HG03432 (cell line): ENCODE measurements at regions not wholly inside any gene's neighbourhood (a gene's known extent, or its start where the extent isn't known, plus 50 kb on each side); places are given as distances from the start of the nearest gene placed in this dataset.
"Not testable (repeated sequence)": the region's sequence is repeated elsewhere in the genome, so short reads cannot be mapped to it uniquely, and the experiment has no call there.

ENCODE experiments used
- ATAC-seq: cut with Tn5 transposase; IDR thresholded peaks from one replicate; pipeline ENCODE4 v1.9.1; 2021; ENCODE audit warnings: mild to moderate bottlenecking, moderate library complexity; ENCODE audit not compliant: unreplicated experiment

GRCh38 chr1:55448261-55448660, 233.1 kb upstream of the USP24 start:
- no peak for ATAC-seq

- ATAC-seq, result no peak
Observed at GRCh38 chr1:55447488-55447887, 232.3 kb upstream of the USP24 start.

- ATAC-seq, result no peak
Observed at GRCh38 chr1:55446351-55446750, 231.2 kb upstream of the USP24 start.

DNA sequence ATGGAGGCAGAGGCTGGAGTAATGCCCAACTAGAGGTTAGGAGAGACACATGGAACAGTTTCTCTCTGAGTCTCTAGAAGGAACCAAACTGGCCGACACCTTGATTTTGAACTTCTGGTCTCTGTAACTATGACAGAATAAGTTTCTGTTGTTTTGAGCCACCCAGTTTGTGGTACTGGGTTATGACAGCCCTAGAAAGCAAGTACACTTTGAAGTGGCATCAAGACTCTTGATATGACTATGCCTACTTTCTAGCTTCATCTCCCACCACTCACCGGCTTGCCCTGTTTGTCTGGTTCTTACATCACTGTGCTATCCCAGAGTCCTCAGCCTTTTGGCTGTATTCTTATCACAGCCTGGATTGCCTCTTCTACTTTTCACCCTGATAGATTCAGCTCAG, 230.3 kb upstream of the USP24 start:
- ATAC-seq, result peak; percentile 89

GRCh38 chr1:55444667-55445066, 229.5 kb upstream of the USP24 start:
- peak; percentile 48 for ATAC-seq

DNA sequence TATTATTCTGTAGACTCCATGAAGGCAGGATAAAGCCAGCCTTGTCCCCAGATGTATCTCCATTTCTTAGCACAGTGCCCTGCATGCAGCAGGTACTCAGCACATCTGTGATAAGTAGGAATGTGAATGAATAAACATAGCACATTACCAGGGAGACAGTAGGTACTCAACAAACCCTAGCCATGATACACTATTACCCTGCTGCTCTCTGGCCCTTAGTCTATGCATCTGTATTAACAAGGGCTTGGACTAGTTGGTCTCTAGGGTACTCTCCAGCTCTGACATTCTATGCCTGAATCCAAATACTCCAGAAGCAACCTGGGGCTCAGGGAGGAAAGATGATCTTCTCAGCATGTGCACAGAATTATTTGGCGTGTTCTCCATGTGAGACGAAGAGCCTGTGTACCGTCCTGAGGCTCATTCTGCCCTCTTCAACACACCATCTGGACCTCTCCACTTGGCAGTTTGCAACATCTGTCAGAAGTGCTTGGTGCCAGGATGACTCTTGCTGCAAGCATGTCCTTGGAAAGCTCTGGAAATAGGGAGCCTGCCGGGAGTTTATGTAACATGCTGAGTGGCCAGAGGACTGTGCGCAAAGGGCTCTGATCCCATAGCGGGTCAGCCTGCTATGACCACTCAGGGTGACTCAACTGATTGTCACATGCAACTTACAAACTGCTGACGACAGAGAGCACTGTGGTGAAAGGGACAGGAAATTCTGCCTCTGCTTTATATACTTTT, 228.2 kb upstream of the USP24 start:
- ATAC-seq, result no peak

DNA sequence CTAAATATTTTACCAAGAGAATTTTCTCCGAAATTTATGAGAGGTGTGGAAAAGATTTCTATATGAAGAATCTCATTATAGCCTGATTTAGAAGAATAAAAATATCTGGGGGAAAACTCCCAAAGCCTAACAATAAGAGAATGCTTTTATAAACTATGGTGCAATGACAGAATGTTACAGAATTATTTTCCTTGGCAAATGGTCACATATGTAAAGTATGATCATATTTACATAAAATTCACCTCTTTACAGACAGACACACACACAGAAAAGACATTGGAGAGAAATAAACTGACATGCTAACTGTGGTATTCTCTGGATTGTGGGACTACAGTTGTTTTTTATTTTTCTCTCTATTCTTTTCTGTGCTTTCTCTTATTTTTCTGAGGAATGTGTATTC, 226.3 kb upstream of the USP24 start:
- no peak for ATAC-seq

DNA sequence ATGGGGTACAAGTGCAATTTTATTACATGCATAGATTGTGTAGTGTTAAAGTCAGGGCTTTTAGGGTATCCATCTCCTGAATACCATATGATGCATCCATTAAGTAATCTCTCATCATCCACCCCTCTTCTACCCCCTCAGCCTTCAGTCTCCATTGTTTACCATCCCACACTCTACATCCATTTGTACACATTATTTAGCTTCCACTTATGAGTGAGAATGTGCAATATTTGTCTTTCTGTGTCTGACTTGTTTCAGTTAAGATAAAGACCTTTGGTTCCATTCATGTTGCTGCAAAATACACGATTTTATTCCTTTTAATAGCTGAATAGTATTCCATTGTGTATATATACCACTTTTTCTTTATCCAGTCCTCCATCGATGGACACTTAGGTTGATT, 222.5 kb upstream of the USP24 start:
- ATAC-seq, result no peak

GRCh38 chr1:55430720-55431119, 215.6 kb upstream of the USP24 start:
- not testable (repeated sequence) for ATAC-seq

- not testable (repeated sequence) for ATAC-seq
Observed at GRCh38 chr1:55430206-55430605, 215.0 kb upstream of the USP24 start.

DNA sequence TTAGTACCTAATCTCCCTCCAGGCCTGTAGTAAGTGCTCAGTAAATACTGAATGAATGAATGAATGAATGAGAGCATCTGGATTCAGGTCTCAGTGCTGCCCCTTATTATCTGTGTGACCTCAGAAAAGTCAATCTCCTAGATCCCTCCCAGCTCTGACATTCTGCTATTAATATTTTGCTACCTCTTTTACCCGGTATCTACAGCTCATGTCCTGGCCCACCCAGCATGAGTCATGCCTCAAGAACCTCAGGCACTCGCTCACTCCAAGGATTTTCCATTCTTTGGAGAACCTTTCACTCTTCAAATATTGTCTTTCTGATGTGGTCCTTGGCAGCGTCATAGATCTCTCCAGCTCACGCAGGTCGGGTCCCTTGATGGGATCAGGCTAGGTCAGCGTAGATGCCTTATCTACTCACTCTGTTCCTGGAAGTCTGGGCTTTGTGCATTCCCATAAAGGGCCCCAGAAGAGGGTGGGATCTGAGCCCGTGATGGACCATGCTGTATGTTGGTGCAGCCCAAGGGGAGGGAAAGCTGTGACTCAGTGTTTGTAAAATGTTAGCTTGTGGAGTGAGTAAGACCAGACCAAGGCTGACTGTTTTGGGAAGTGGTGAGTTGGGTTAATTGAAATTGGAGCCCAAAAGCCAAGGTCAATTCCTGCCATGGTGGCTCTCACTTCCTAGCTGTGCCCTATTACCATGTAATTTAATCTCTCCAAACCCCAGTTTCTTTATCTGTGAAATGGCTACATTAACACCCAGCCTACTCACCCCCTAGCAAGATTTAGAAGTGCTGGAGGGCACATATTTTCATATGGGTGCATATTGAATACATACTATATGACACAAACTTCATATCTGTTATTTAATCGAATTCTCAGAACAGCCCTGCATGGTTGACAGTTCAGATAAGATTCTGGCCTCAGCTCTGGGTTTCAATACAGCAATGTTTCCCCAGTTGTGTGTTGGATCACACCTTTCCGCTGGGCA, 214.1 kb upstream of the USP24 start:
- ATAC-seq, result no peak

DNA sequence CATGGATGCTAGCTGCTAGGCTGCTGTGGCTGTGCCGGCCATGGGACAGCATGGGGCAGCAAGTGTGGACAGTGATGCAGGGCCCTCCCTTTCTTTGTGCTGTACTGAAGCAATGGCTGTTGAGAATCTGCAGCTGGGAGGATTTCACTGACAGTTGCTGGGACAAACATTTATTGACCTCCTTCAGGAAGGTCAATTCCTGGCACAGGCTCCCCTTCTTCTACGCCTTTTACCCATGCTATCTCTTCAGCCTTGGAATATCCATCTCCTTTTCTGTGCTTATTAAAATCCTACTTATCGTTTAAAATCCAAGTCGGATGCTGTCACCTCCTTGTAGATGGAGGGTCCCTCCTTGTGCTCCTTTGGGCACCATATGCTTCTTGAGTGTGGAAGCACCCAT, 213.1 kb upstream of the USP24 start:
- no peak for ATAC-seq

GRCh38 chr1:55427606-55428005, 212.4 kb upstream of the USP24 start:
- no peak for ATAC-seq

DNA sequence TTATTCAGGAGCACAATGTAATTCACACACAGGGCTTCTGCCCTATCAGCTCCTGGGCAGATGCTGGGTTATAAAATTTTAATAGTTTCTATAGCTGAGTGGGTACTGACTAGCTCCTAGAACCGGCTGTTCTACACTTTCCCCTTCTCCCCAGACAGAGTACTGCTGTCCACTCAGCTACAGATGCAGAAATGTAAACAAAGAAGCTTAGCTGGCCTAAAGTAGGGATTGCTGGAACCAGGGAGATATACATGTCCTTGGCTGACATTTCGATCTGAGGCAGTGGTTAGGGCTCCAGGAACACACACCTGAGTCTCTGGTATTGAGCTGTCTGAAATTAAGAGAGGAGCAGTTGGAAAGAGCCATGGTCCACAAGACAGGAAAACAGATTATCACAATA, 211.5 kb upstream of the USP24 start:
- no peak for ATAC-seq

GRCh38 chr1:55426156-55426555, 211.0 kb upstream of the USP24 start:
- ATAC-seq, result no peak

DNA sequence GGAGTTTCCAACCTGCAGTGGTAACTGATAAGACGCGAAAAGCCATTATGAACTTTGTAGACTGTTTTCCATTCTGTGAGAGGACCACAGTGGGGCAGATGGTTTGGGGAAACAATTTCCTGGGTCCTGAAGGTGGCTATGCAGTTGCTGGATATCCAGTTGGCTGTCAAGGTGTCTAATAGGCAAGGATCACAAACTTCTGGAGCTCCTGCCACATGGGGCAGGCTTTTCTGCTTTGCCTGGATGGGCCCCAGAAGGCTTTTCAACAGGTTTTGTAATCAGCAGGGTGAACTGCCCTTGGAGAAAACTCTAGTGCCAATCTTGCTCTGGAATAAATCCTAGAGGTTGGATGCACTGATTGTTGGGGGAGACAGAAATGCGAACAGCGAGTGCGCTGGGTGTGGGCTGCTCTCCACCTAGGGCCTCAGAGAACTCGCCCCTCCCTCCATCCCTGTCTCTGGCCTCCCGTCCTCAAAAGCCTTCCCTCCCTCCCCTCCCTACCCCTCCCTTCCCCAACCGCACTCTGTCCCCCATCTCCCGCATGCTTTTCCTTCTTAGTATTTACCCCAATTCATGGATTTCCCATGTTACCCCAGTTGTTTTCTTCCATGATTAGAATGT, 210.3 kb upstream of the USP24 start:
- no peak for ATAC-seq

GRCh38 chr1:55423376-55423775, 208.2 kb upstream of the USP24 start:
- ATAC-seq, result no peak

DNA sequence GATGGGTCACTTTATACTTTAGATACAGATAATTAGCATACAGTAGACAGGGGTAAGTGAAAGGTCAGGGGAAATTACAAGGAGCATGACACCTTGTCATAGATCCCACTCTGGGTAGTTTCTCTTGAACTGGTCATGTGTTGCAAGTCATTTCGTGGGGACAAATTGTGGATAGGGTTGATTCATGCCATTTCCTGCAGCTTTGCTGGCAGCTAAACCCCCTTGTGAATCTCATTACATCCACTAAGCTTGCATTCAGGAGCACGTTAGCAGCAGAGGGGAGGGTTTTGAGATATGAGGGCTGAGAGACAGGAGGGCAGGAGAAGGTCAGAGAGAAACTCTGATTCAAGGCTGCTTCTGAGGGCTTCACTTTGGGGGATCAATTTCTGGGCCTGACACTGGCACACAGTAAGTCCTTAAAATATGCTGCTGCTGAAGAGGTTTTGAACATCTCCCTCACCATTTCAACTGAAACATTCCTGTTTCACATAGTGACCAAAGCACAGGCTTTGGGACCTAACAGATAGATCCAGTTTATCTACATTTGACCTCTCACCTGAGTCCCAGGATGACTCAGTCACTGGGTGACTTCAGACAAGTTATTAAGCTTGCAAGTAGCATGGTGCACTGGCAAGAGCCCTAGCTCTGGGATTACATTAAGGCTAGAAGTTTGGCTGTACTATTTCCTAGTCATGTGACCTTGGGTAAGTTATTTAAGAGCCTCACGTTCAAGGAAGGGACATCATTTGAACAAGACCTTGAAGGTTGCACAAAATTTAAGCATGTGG, 206.0 kb upstream of the USP24 start:
- no peak for ATAC-seq

DNA sequence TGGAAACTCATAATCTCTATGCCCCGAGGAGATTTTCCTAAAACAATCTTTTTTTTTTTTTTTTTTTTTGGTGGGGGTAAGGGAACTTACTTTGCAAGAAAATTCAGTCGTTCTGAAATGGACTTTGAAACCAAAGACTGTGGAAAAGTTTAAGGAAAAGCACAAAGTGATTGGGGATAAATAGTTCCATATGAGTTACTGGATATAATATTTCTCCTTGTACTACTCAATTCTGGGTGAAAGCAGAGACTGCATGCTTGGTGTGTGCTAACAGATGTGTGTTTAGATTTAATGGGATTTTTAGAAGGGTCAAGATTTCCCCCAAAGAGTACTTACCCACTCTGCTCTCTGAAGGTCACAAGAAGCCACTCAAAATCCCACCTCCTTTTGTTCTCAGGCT, 204.9 kb upstream of the USP24 start:
- ATAC-seq, result no peak

DNA sequence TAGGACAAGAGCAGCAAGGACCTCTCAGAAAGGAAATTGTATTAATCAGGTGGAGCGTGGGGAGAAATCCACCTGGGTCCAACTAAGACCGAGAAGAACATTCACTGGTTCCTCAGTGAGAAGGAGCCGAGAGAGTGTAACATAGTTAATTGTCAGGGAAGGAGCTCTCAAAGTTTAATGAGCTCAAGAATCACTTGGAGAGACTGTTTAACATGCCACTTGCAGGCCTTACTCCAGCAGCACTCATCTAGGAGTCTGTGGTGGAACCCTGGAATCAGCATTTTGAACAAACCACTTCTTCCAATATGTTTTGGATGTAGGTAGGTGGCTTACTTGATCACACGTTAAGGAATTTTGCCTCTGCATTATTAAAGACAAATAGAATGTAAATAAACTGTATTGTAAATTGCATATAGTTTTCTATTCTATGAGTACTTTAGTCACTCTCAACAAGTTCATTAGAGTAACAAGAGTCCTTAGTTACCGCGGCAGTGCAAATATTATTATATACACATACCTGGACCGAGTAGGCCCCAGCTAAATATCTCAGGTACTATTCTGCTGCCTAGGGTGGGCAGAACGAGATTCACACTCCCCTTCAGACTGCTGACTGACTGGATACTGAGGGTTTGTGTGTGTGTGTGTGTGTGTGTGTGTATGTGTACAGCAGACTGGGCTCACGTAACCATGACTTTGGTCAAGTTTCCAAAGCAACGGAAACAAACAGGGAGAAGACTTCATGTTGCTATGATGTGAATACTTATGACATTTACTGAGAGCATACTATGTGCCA, 203.2 kb upstream of the USP24 start:
- no peak for ATAC-seq
